ENCODE measurements at regions not wholly inside any gene's neighbourhood (a gene's known extent, or its start where the extent isn't known, plus 50 kb on each side); places are given as distances from the start of the nearest gene placed in this dataset.

- no peak for TF ChIP-seq EP300 (conservative IDR thresholded peaks at IDR 0.05; ENCODE audit: poor library complexity, severe bottlenecking)
- TF ChIP-seq, protein P1, sequence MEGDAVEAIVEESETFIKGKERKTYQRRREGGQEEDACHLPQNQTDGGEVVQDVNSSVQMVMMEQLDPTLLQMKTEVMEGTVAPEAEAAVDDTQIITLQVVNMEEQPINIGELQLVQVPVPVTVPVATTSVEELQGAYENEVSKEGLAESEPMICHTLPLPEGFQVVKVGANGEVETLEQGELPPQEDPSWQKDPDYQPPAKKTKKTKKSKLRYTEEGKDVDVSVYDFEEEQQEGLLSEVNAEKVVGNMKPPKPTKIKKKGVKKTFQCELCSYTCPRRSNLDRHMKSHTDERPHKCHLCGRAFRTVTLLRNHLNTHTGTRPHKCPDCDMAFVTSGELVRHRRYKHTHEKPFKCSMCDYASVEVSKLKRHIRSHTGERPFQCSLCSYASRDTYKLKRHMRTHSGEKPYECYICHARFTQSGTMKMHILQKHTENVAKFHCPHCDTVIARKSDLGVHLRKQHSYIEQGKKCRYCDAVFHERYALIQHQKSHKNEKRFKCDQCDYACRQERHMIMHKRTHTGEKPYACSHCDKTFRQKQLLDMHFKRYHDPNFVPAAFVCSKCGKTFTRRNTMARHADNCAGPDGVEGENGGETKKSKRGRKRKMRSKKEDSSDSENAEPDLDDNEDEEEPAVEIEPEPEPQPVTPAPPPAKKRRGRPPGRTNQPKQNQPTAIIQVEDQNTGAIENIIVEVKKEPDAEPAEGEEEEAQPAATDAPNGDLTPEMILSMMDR (IDR thresholded peaks at IDR 0.05; ENCODE audit: poor library complexity, severe bottlenecking): no peak
- TF ChIP-seq EZH2 (IDR thresholded peaks at IDR 0.05; ENCODE audit: borderline replicate concordance, insufficient read depth, low read length, poor library complexity, severe bottlenecking): no peak
- no peak for TF ChIP-seq RAD21 (conservative IDR thresholded peaks at IDR 0.05)
- no peak for TF ChIP-seq POLR2AphosphoS5 (IDR thresholded peaks at IDR 0.05)
- no peak for TF ChIP-seq TAF1 (IDR thresholded peaks at IDR 0.05; ENCODE audit: low read depth)
- TF ChIP-seq REST (IDR thresholded peaks at IDR 0.05; ENCODE audit: borderline replicate concordance): no peak
- no peak for TF ChIP-seq SMC3 (conservative IDR thresholded peaks at IDR 0.05; ENCODE audit: poor library complexity)
- TF ChIP-seq MXI1 (conservative IDR thresholded peaks at IDR 0.05; ENCODE audit: poor library complexity, severe bottlenecking): no peak
These were observed 216.3 kb downstream of the EFHB start for GRCh38 chr3:19717736-19718135.
